Activated naive CD8-positive, alpha-beta T cell treated with anti-CD3 and anti-CD28 coated beads, Interleukin-2, amount 50 U/mL, for 24 hours (primary cell): ENCODE measurements at regions not wholly inside any gene's neighbourhood (a gene's known extent, or its start where the extent isn't known, plus 50 kb on each side); places are given as distances from the start of the nearest gene placed in this dataset.

ENCODE experiments used
- ATAC-seq: fragments of 150-1000 bp; cut with Tn5 transposase; one replicate; pipeline ENCODE4 v1.10.0; 2021
- DNase-seq: peaks from one replicate; pipeline ENCODE4 v3.0.0; 2021
- H3K27ac Mint-ChIP-seq: one replicate; pipeline ENCODE4 v1.8.0; 2021; ENCODE audit warnings: mild to moderate bottlenecking, mixed read lengths
- H3K27me3 Mint-ChIP-seq: one replicate; pipeline ENCODE4 v1.8.0; 2021; ENCODE audit warnings: mixed read lengths
- H3K36me3 Mint-ChIP-seq: one replicate; pipeline ENCODE4 v1.8.0; 2021; ENCODE audit warnings: low read depth, mixed read lengths
- H3K4me1 Mint-ChIP-seq: one replicate; pipeline ENCODE4 v1.8.0; 2021; ENCODE audit warnings: mixed read lengths
- H3K4me3 Mint-ChIP-seq: one replicate; pipeline ENCODE4 v1.8.0; 2021; ENCODE audit warnings: mild to moderate bottlenecking, moderate library complexity, mixed read lengths
- H3K9me3 Mint-ChIP-seq: one replicate; pipeline ENCODE4 v1.8.0; 2021; ENCODE audit warnings: mixed read lengths

- DNase-seq, result no peak
- Mint-ChIP-seq H3K27me3 (no peaks in the 10 kb centered on the region), H3K27ac (no peak overlapping the region), H3K36me3 (no peaks in the 10 kb centered on the region), H3K9me3 (no peaks in the 10 kb centered on the region), H3K4me1 (peaks cover 3% of the 10 kb centered on the region), H3K4me3 (no peak overlapping the region)
- ATAC-seq, result no peak
These were observed 222.3 kb upstream of the BOD1L1 start for GRCh38 chr4:13849778-13850177.

DNA sequence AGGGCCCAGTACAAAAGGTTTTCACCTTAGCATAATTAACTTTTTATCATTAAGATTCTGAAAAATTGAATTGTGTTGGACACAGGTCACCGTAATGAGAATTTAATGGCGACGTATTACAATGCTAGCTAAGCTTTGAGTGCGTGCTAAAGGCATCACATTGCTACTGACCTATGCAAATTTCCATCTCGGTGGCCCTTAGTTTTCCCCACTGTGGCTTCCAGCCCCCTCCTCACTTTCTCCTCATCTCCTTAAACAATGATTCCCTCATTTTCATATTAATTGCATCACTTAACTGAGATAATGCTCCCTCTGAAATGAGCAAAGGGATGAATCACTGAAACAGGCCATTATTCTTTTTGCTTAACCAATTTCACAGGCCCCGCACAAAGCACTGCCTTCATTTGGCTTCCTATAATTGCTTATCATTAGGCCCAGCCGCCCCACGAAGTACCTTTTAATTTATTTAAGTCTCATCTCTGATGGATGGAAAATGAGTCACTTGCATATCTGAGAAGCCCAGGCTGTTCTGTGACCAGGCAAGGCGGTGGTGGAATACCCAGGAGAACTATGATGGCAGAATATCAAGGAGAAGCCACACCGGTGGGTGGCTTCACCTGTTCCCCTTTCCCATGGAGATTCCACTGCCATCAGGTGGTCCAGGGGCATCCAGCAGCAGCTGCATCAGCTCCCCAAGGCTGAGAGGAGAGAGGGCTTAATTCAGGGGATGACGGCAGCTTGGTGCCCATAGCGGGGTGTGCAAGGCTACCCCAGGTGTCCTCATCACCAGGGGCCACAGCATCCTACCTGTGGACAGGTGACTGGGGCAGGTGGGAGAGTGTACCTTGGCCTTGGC, 223.8 kb upstream of the BOD1L1 start:
- no peaks in the 10 kb centered on the region for H3K27me3 Mint-ChIP-seq
- DNase-seq (no peak), ATAC-seq (no peak)
- H3K9me3 Mint-ChIP-seq, result no peaks in the 10 kb centered on the region
- no peaks in the 10 kb centered on the region for H3K36me3 Mint-ChIP-seq
- H3K4me3 Mint-ChIP-seq, result no peak overlapping the region
- H3K4me1 Mint-ChIP-seq, result peaks cover 3% of the 10 kb centered on the region
- no peak overlapping the region for H3K27ac Mint-ChIP-seq

DNA sequence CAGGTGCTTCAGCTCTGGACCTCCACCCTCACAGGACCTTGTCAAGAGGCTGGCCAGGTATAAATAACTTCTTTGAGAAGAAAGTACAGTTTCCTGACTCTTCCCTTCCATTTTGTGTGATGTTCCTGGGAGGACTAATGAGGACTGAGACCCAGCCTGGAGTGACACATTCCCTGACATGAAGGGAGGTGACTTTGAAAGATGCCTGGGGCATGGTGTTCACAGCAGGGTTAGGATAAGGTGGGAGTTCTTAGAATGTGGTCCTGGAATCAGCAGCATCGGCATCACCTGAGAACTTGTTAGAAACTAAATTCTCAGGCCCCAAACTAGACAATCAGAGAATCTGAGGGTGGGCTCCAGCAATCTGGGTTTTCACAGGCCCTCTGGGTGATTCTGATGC, 224.9 kb upstream of the BOD1L1 start:
- Mint-ChIP-seq H3K4me1 (peaks cover 3% of the 10 kb centered on the region), H3K9me3 (no peaks in the 10 kb centered on the region), H3K27me3 (no peaks in the 10 kb centered on the region), H3K27ac (no peak overlapping the region), H3K4me3 (no peak overlapping the region), H3K36me3 (no peaks in the 10 kb centered on the region)
- DNase-seq (no peak), ATAC-seq (no peak)

- H3K4me1 Mint-ChIP-seq, result no peaks in the 10 kb centered on the region
- DNase-seq (no peak), ATAC-seq (no peak)
- no peak overlapping the region for H3K4me3 Mint-ChIP-seq
- H3K27me3 Mint-ChIP-seq, result no peaks in the 10 kb centered on the region
- H3K36me3 Mint-ChIP-seq, result no peaks in the 10 kb centered on the region
- H3K27ac Mint-ChIP-seq, result no peak overlapping the region
- H3K9me3 Mint-ChIP-seq, result no peaks in the 10 kb centered on the region
These were observed 228.9 kb upstream of the BOD1L1 start for GRCh38 chr4:13856387-13856786.

GRCh38 chr4:13857397-13857796, 229.9 kb upstream of the BOD1L1 start:
- Mint-ChIP-seq H3K9me3 (peaks cover 3% of the 10 kb centered on the region), H3K27ac (no peak overlapping the region), H3K27me3 (no peaks in the 10 kb centered on the region), H3K4me1 (no peaks in the 10 kb centered on the region), H3K4me3 (no peak overlapping the region), H3K36me3 (no peaks in the 10 kb centered on the region)
- DNase-seq (no peak), ATAC-seq (no peak)

DNA sequence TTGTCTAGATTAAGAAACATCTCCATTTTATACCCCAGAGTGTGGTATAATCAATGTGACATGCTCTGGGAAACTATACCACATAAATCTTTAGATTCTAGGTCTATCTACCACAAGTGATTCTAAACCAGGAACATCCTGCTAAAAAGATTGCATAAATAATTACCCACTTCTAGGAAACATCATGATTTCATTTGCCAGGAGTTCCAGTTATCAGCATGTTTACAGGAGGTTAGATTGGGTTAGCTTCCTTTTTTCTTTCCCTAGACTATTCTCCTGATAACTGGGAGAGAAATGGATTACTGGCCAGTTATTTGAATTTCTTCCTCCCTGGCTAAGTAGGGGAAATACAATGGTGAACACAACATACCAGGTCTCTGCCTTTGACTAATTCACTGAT, 230.3 kb upstream of the BOD1L1 start:
- DNase-seq, result no peak
- Mint-ChIP-seq H3K4me3 (no peak overlapping the region), H3K4me1 (no peaks in the 10 kb centered on the region), H3K27me3 (no peaks in the 10 kb centered on the region), H3K9me3 (peaks cover 3% of the 10 kb centered on the region), H3K36me3 (no peaks in the 10 kb centered on the region), H3K27ac (no peak overlapping the region)
- no peak for ATAC-seq

DNA sequence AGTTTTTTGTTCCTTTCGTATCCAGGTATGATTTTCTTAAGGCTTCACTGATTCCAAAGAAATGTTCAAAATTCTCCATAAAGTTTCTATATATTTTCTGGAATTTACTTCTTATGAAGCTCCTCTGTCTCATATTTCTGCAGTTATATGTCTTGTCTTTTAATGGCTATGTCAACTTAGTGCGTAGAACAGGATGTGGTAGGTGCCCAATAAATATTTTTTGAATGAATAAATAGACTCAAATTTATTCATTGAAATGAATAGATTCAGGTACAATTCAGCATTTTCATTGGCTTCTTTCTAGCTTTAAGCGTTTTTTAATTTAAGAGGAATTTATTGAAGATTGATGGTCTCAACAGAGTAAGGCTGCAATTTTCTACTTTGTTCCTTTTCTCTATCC, 231.9 kb upstream of the BOD1L1 start:
- no peak overlapping the region for H3K4me3 Mint-ChIP-seq
- ATAC-seq (no peak), DNase-seq (no peak)
- H3K27ac Mint-ChIP-seq, result no peak overlapping the region
- no peaks in the 10 kb centered on the region for H3K36me3 Mint-ChIP-seq
- H3K4me1 Mint-ChIP-seq, result no peaks in the 10 kb centered on the region
- H3K9me3 Mint-ChIP-seq, result peaks cover 4% of the 10 kb centered on the region
- no peaks in the 10 kb centered on the region for H3K27me3 Mint-ChIP-seq

GRCh38 chr4:13860126-13860525, 232.6 kb upstream of the BOD1L1 start:
- Mint-ChIP-seq H3K36me3 (no peaks in the 10 kb centered on the region), H3K4me1 (no peaks in the 10 kb centered on the region), H3K4me3 (no peak overlapping the region), H3K27me3 (peaks cover 2% of the 10 kb centered on the region), H3K27ac (no peak overlapping the region), H3K9me3 (peaks cover 8% of the 10 kb centered on the region)
- ATAC-seq, result no peak
- no peak for DNase-seq

- Mint-ChIP-seq H3K4me3 (no peak overlapping the region), H3K9me3 (peaks cover 8% of the 10 kb centered on the region), H3K36me3 (no peaks in the 10 kb centered on the region), H3K27me3 (peaks cover 2% of the 10 kb centered on the region), H3K27ac (no peak overlapping the region), H3K4me1 (no peaks in the 10 kb centered on the region)
- no peak for ATAC-seq
- no peak for DNase-seq
These were observed 238.5 kb upstream of the BOD1L1 start for GRCh38 chr4:13865871-13866669.

- ATAC-seq (no peak), DNase-seq (no peak)
- H3K4me1 Mint-ChIP-seq, result no peaks in the 10 kb centered on the region
- H3K36me3 Mint-ChIP-seq, result no peaks in the 10 kb centered on the region
- H3K9me3 Mint-ChIP-seq, result peaks cover 8% of the 10 kb centered on the region
- peaks cover 2% of the 10 kb centered on the region for H3K27me3 Mint-ChIP-seq
- no peak overlapping the region for H3K27ac Mint-ChIP-seq
- H3K4me3 Mint-ChIP-seq, result no peak overlapping the region
These were observed 239.4 kb upstream of the BOD1L1 start for GRCh38 chr4:13866881-13867280.

GRCh38 chr4:13872155-13872554, 244.6 kb upstream of the BOD1L1 start:
- H3K4me3 Mint-ChIP-seq, result no peak overlapping the region
- H3K27me3 Mint-ChIP-seq, result no peaks in the 10 kb centered on the region
- no peaks in the 10 kb centered on the region for H3K36me3 Mint-ChIP-seq
- no peaks in the 10 kb centered on the region for H3K9me3 Mint-ChIP-seq
- no peaks in the 10 kb centered on the region for H3K4me1 Mint-ChIP-seq
- ATAC-seq, result no peak
- H3K27ac Mint-ChIP-seq, result no peak overlapping the region
- DNase-seq, result no peak

- H3K9me3 Mint-ChIP-seq, result no peaks in the 10 kb centered on the region
- H3K27me3 Mint-ChIP-seq, result no peaks in the 10 kb centered on the region
- no peak overlapping the region for H3K4me3 Mint-ChIP-seq
- H3K27ac Mint-ChIP-seq, result no peak overlapping the region
- DNase-seq (no peak), ATAC-seq (no peak)
- no peaks in the 10 kb centered on the region for H3K4me1 Mint-ChIP-seq
- no peaks in the 10 kb centered on the region for H3K36me3 Mint-ChIP-seq
These were observed 245.4 kb upstream of the BOD1L1 start for GRCh38 chr4:13872955-13873354.

- H3K36me3 Mint-ChIP-seq, result no peaks in the 10 kb centered on the region
- no peaks in the 10 kb centered on the region for H3K9me3 Mint-ChIP-seq
- no peak overlapping the region for H3K4me3 Mint-ChIP-seq
- no peaks in the 10 kb centered on the region for H3K27me3 Mint-ChIP-seq
- ATAC-seq (no peak), DNase-seq (no peak)
- H3K27ac Mint-ChIP-seq, result no peak overlapping the region
- no peaks in the 10 kb centered on the region for H3K4me1 Mint-ChIP-seq
These were observed 247.7 kb upstream of the BOD1L1 start for GRCh38 chr4:13875181-13875580.

GRCh38 chr4:13876131-13876530, 248.6 kb upstream of the BOD1L1 start:
- ATAC-seq, result no peak
- Mint-ChIP-seq H3K27ac (no peak overlapping the region), H3K36me3 (no peaks in the 10 kb centered on the region), H3K9me3 (no peaks in the 10 kb centered on the region), H3K4me1 (no peaks in the 10 kb centered on the region), H3K27me3 (no peaks in the 10 kb centered on the region), H3K4me3 (no peak overlapping the region)
- DNase-seq, result no peak

- Mint-ChIP-seq H3K4me1 (no peaks in the 10 kb centered on the region), H3K9me3 (no peaks in the 10 kb centered on the region), H3K27me3 (no peaks in the 10 kb centered on the region), H3K4me3 (no peak overlapping the region), H3K27ac (no peak overlapping the region), H3K36me3 (no peaks in the 10 kb centered on the region)
- ATAC-seq (no peak), DNase-seq (no peak)
These were observed 249.4 kb upstream of the BOD1L1 start for GRCh38 chr4:13876940-13877339.
